GM23338 (cell line): ENCODE measurements at regions not wholly inside any gene's neighbourhood (a gene's known extent, or its start where the extent isn't known, plus 50 kb on each side); places are given as distances from the start of the nearest gene placed in this dataset.

Experiments used
- ATAC-seq: fragments of 200-7000 bp; cut with Tn5 transposase; 3 replicates; pipeline ENCODE4 v1.9.1; 2020
- DNase-seq: peaks from one replicate; pipeline ENCODE4 v3.0.0-alpha.2; 2015; ENCODE audit warnings: low spot score
- H2AFZ ChIP-seq: fragments of 200-600 bp; sonication (generic); 2 replicates; pipeline ENCODE4 v1.8.0; 2016; ENCODE audit warnings: antibody characterized with exemption, mild to moderate bottlenecking, moderate library complexity
- H3F3A ChIP-seq: fragments of 200-600 bp; sonication (generic); replicated peaks from 2 replicates; pipeline ENCODE4 v1.8.0; 2017; ENCODE audit warnings: antibody characterized with exemption, mixed run types, low read depth
- H3K27ac ChIP-seq: fragments of 200-600 bp; sonication (generic); 2 replicates; pipeline ENCODE4 v1.6.1; 2016; ENCODE audit warnings: low read depth
- H3K27me3 ChIP-seq: fragments of 200-600 bp; sonication (generic); 2 replicates; pipeline ENCODE4 v1.8.0; 2016; ENCODE audit warnings: mild to moderate bottlenecking, mixed run types, moderate library complexity; ENCODE audit not compliant: insufficient read depth
- H3K36me3 ChIP-seq: fragments of 200-600 bp; sonication (generic); 2 replicates; pipeline ENCODE4 v1.8.0; 2016; ENCODE audit warnings: mild to moderate bottlenecking; ENCODE audit not compliant: insufficient read depth
- H3K4me1 ChIP-seq: fragments of 200-600 bp; sonication (generic); 2 replicates; pipeline ENCODE4 v1.8.0; 2016; ENCODE audit warnings: mild to moderate bottlenecking, moderate library complexity; ENCODE audit not compliant: insufficient read depth
- H3K4me2 ChIP-seq: fragments of 200-600 bp; sonication (generic); 2 replicates; pipeline ENCODE4 v1.7.1; 2017; ENCODE audit warnings: mixed run types
- H3K4me3 ChIP-seq: fragments of 200-600 bp; sonication (generic); 2 replicates; pipeline ENCODE4 v1.6.1; 2016; ENCODE audit warnings: mixed run types
- H3K79me2 ChIP-seq: fragments of 200-600 bp; sonication (generic); replicated peaks from 2 replicates; pipeline ENCODE4 v1.8.0; 2017; ENCODE audit warnings: mild to moderate bottlenecking; ENCODE audit not compliant: insufficient read depth
- H3K9me2 ChIP-seq: fragments of 200-600 bp; sonication (generic); 2 replicates; pipeline ENCODE4 v1.8.0; 2017; ENCODE audit not compliant: insufficient read depth
- H4K20me1 ChIP-seq: fragments of 200-600 bp; sonication (generic); replicated peaks from 2 replicates; pipeline ENCODE4 v1.8.0; 2017; ENCODE audit warnings: mild to moderate bottlenecking; ENCODE audit not compliant: insufficient read depth
- H3K27ac Mint-ChIP-seq: 2 replicates; pipeline ENCODE4 v1.8.0; 2020; ENCODE audit warnings: inconsistent platforms, mild to moderate bottlenecking, moderate library complexity, mixed read lengths
- H3K27me3 Mint-ChIP-seq: 3 replicates; pipeline ENCODE4 v1.8.0; 2022; ENCODE audit warnings: low read depth, mild to moderate bottlenecking, moderate library complexity, mixed read lengths, inconsistent platforms; ENCODE audit not compliant: insufficient read depth, poor library complexity
- H3K36me3 Mint-ChIP-seq: 3 replicates; pipeline ENCODE4 v1.8.0; 2021; ENCODE audit warnings: low read depth, mild to moderate bottlenecking, inconsistent platforms, moderate library complexity, mixed read lengths
- H3K4me1 Mint-ChIP-seq: 3 replicates; pipeline ENCODE4 v1.8.0; 2020; ENCODE audit warnings: mild to moderate bottlenecking, inconsistent platforms, mixed read lengths
- H3K4me3 Mint-ChIP-seq: 3 replicates; pipeline ENCODE4 v1.8.0; 2021; ENCODE audit warnings: moderate library complexity, mild to moderate bottlenecking, inconsistent platforms, mixed read lengths
- H3K9me3 Mint-ChIP-seq: 3 replicates; pipeline ENCODE4 v1.8.0; 2020; ENCODE audit warnings: moderate library complexity, mild to moderate bottlenecking, inconsistent platforms, mixed read lengths
- CREB1 ChIP-seq: fragments of 250-450 bp; sonication (Bioruptor Pico); IDR thresholded peaks from 2 replicates; pipeline ENCODE4 v1.5.0; 2020; ENCODE audit warnings: low read depth, mild to moderate bottlenecking, moderate library complexity
- CTCF ChIP-seq, 2 experiments: fragments of 200-600 bp in 1 of 2; sonication (generic) in 1 of 2; conservative IDR thresholded peaks; 2 replicates each; pipeline versions ENCODE4 v1.5.1 to v1.6.1; 2016 to 2017; ENCODE audit warnings: antibody characterized with exemption in 2 of 2, low read depth in 2 of 2, mild to moderate bottlenecking in 2 of 2, moderate library complexity in 1 of 2
- STAT1 ChIP-seq: IDR thresholded peaks from one replicate; pipeline ENCODE4 v1.6.1; 2016; ENCODE audit warnings: antibody characterized with exemption; ENCODE audit not compliant: unreplicated experiment
- ZNF331 ChIP-seq: fragments of 250-450 bp; sonication (Bioruptor Pico); IDR thresholded peaks from 2 replicates; pipeline ENCODE4 v1.5.0; 2020; ENCODE audit warnings: low read depth, mild to moderate bottlenecking, moderate library complexity
- ZNF462 ChIP-seq: fragments of 250-450 bp; sonication (Bioruptor Pico); IDR thresholded peaks from 2 replicates; pipeline ENCODE4 v1.5.0; 2020; ENCODE audit warnings: mild to moderate bottlenecking, moderate library complexity

- TF ChIP-seq ZNF462 (CRISPR knock-in tag): no peak
These were observed 276.3 kb downstream of the TSN start (continued) for GRCh38 chr2:122031544-122032263.

GRCh38 chr2:122032264-122032645 lies 276.8 kb downstream of the TSN start:
- no peak for TF ChIP-seq CTCF (conservative IDR thresholded peaks at IDR 0.05; ENCODE audit: low read depth in 2 of 2)
- no peak for TF ChIP-seq CREB1 (CRISPR knock-in tag)
- TF ChIP-seq ZNF331 (CRISPR knock-in tag): no peak
- no peak for TF ChIP-seq STAT1
- no peaks in the 10 kb centered on the region; the same call in 1 of the 2 replicates for H3K9me2 ChIP-seq
- peaks cover 9% of the 10 kb centered on the region for H3K4me1 ChIP-seq
- no peaks in the 10 kb centered on the region for H3K36me3 ChIP-seq
- Mint-ChIP-seq H3K36me3 (no peaks in the 10 kb centered on the region), H3K27ac (no peak overlapping the region), H3K9me3 (no peaks in the 10 kb centered on the region; the same call in 2 of the 3 replicates), H3K27me3 (peaks cover 4% of the 10 kb centered on the region), H3K4me1 (peaks cover 20% of the 10 kb centered on the region), H3K4me3 (no peak overlapping the region)
- H3K4me3 ChIP-seq: no peak overlapping the region
- no peaks in the 10 kb centered on the region for H3K79me2 ChIP-seq
- H2AFZ ChIP-seq: peak overlapping the region; percentile 87; the same call in 1 of the 2 replicates
- DNase-seq (no peak), ATAC-seq (no peak)
- no peak overlapping the region for H3K27ac ChIP-seq
- no peaks in the 10 kb centered on the region for H3K27me3 ChIP-seq
- no peaks in the 10 kb centered on the region for H3F3A ChIP-seq
- H3K4me2 ChIP-seq: no peak overlapping the region
- no peaks in the 10 kb centered on the region for H4K20me1 ChIP-seq
